HL-60 (cell line): ENCODE measurements at regions not wholly inside any gene's neighbourhood (a gene's known extent, or its start where the extent isn't known, plus 50 kb on each side); places are given as distances from the start of the nearest gene placed in this dataset.

Experiments used
- DNase-seq, 2 experiments: peaks; one replicate each; pipeline ENCODE4 v3.0.0-alpha.2; 2010 to 2020; ENCODE audit warnings: low read depth in 1 of 2, low spot score in 1 of 2
- H3K27ac ChIP-seq: fragments of 250-450 bp; sonication (Bioruptor Pico); replicated peaks from 2 replicates; pipeline ENCODE4 v1.5.1; 2020; ENCODE audit warnings: mild to moderate bottlenecking, moderate library complexity
- H3K27me3 ChIP-seq: fragments of 250-450 bp; sonication (Bioruptor Pico); 2 replicates; pipeline ENCODE4 v1.5.1; 2021; ENCODE audit warnings: mild to moderate bottlenecking, moderate library complexity; ENCODE audit not compliant: insufficient read depth, poor library complexity, severe bottlenecking
- H3K4me3 ChIP-seq: replicated peaks from 2 replicates; pipeline ENCODE4 v1.5.1; 2011; ENCODE audit warnings: mild to moderate bottlenecking, control low read depth, low read length; ENCODE audit not compliant: insufficient read depth
- CTCF ChIP-seq: IDR thresholded peaks from one replicate; pipeline ENCODE4 v1.5.1; 2011; ENCODE audit warnings: low read length, control low read depth, inconsistent platforms; ENCODE audit not compliant: insufficient read depth
- GABPA ChIP-seq: IDR thresholded peaks from 2 replicates; pipeline ENCODE4 v1.6.1; 2012; ENCODE audit warnings: low read depth
- POLR2AphosphoS5 ChIP-seq: IDR thresholded peaks from 2 replicates; pipeline ENCODE4 v1.6.1; 2012; ENCODE audit warnings: low read depth
- REST ChIP-seq: IDR thresholded peaks from 2 replicates; pipeline ENCODE4 v1.6.1; 2012; ENCODE audit warnings: low read depth; ENCODE audit not compliant: insufficient replicate concordance
- SPI1 ChIP-seq: IDR thresholded peaks from 2 replicates; pipeline ENCODE4 v1.6.1; 2012; ENCODE audit warnings: low read depth, mild to moderate bottlenecking, borderline replicate concordance

GRCh38 chr11:70532066-70532440 is 133.7 kb downstream of the CTTN start:
- H3K27ac ChIP-seq = no peak overlapping the region
- TF ChIP-seq GABPA (no peak), SPI1 (no peak)

GRCh38 chr11:70532731-70533130 is 134.4 kb downstream of the CTTN start:
- no peaks in the 10 kb centered on the region for H3K27me3 ChIP-seq
- TF ChIP-seq GABPA = no peak
- no peak for TF ChIP-seq REST
- TF ChIP-seq CTCF = no peak
- no peak for TF ChIP-seq POLR2AphosphoS5
- TF ChIP-seq SPI1 = no peak
- no peak overlapping the region for H3K4me3 ChIP-seq
- DNase-seq = no peak
- no peak overlapping the region for H3K27ac ChIP-seq

More at GRCh38 chr11:70532066-70532440, 133.7 kb downstream of the CTTN start:
- H3K27me3 ChIP-seq = no peaks in the 10 kb centered on the region
- DNase-seq = no peak
- H3K4me3 ChIP-seq = no peak overlapping the region

GRCh38 chr11:70535191-70535971 is 137.1 kb downstream of the CTTN start:
- Histone ChIP-seq H3K27me3 (no peaks in the 10 kb centered on the region), H3K4me3 (no peak overlapping the region), H3K27ac (no peak overlapping the region)
- TF ChIP-seq SPI1 (no peak), GABPA (no peak), POLR2AphosphoS5 (no peak)
- no peak for DNase-seq

- H3K27me3 ChIP-seq = no peaks in the 10 kb centered on the region
- TF ChIP-seq SPI1 (no peak), CTCF (no peak), REST (no peak), POLR2AphosphoS5 (no peak), GABPA (no peak)
- H3K27ac ChIP-seq = no peak overlapping the region
- DNase-seq = no peak
- H3K4me3 ChIP-seq = no peak overlapping the region
Measured at GRCh38 chr11:70536051-70536877, 137.9 kb downstream of the CTTN start.
